ENCODE measurements at regions not wholly inside any gene's neighbourhood (a gene's known extent, or its start where the extent isn't known, plus 50 kb on each side); places are given as distances from the start of the nearest gene placed in this dataset.
A peak's percentile ranks its signal among the peaks of the same experiment; 100 is the strongest.

GRCh38 chr1:37394574-37395464, 79.6 kb upstream of the ZC3H12A start:
- Histone ChIP-seq H3K9me3 (ENCODE audit: control insufficient read depth, insufficient read depth, low read depth, low read length) (no peaks in the 10 kb centered on the region), H3K27ac (ENCODE audit: extremely low read depth, low read depth, low read length) (no peak overlapping the region), H3K36me3 (ENCODE audit: control insufficient read depth in 2 of 2, insufficient read depth in 1 of 2, low read length in 2 of 2) (no peaks in the 10 kb centered on the region), H3K4me3 (ENCODE audit: low read depth, low read length) (no peak overlapping the region), H3K4me1 (ENCODE audit: control insufficient read depth, insufficient read depth, low read length) (no peaks in the 10 kb centered on the region)
- POLR2A ChIA-PET: no interaction called here
- peak; percentile 84 for TF ChIP-seq ZNF335 (tag by site-specific recombination; conservative IDR thresholded peaks at IDR 0.05)
- peak; percentile 61 for TF ChIP-seq CTCF (tag by site-specific recombination; IDR thresholded peaks at IDR 0.05)
- no peak for TF ChIP-seq ZNF140 (tag by site-specific recombination; IDR thresholded peaks at IDR 0.05)
- TF ChIP-seq ZNF707 (tag by site-specific recombination; IDR thresholded peaks at IDR 0.05): no peak
- TF ChIP-seq ZNF639 (tag by site-specific recombination; IDR thresholded peaks at IDR 0.05): no peak
- TF ChIP-seq SCRT2 (tag by site-specific recombination; IDR thresholded peaks at IDR 0.05): peak; percentile 86
- CTCF ChIA-PET: no interaction called here

- H3K36me3 ChIP-seq (ENCODE audit: control insufficient read depth in 2 of 2, insufficient read depth in 1 of 2, low read length in 2 of 2): no peaks in the 10 kb centered on the region
- no peak overlapping the region for H3K4me3 ChIP-seq (ENCODE audit: low read depth, low read length)
- no peak overlapping the region for H3K27ac ChIP-seq (ENCODE audit: extremely low read depth, low read depth, low read length)
- no peaks in the 10 kb centered on the region for H3K4me1 ChIP-seq (ENCODE audit: control insufficient read depth, insufficient read depth, low read length)
- POLR2A ChIA-PET: no interaction called here
- CTCF ChIA-PET: no interaction called here
- TF ChIP-seq ZNF555 (tag by site-specific recombination; conservative IDR thresholded peaks at IDR 0.05): no peak
- TF ChIP-seq ZNF10 (tag by site-specific recombination; IDR thresholded peaks at IDR 0.05): no peak
- H3K9me3 ChIP-seq (ENCODE audit: control insufficient read depth, insufficient read depth, low read depth, low read length): no peaks in the 10 kb centered on the region
Measured at GRCh38 chr1:37398096-37398495, 76.3 kb upstream of the ZC3H12A start.

GRCh38 chr1:37399205-37399604, 75.2 kb upstream of the ZC3H12A start:
- TF ChIP-seq ZBTB6 (tag by site-specific recombination; IDR thresholded peaks at IDR 0.05) (peak; percentile 62; the same call in 1 of the 2 replicates), ZNF510 (tag by site-specific recombination; IDR thresholded peaks at IDR 0.05; ENCODE audit: insufficient replicate concordance) (no peak), ZIC2 (tag by site-specific recombination; IDR thresholded peaks at IDR 0.05) (peak; percentile 80)
- H3K27ac ChIP-seq (ENCODE audit: extremely low read depth, low read depth, low read length): no peak overlapping the region
- ChIA-PET CTCF (interaction anchor here (0.6 to 0.8 kb wide), 2 partner anchors 9 to 36 kb away, joined by 3 to 4 read pairs; no protein-coding TSS in a partner anchor), POLR2A (interaction anchor here (0.6 kb wide), 1 partner anchor 1344 kb away, joined by 3 read pairs; no protein-coding TSS in a partner anchor)
- H3K9me3 ChIP-seq (ENCODE audit: control insufficient read depth, insufficient read depth, low read depth, low read length): no peaks in the 10 kb centered on the region
- H3K36me3 ChIP-seq (ENCODE audit: control insufficient read depth in 2 of 2, insufficient read depth in 1 of 2, low read length in 2 of 2): no peaks in the 10 kb centered on the region
- H3K4me1 ChIP-seq (ENCODE audit: control insufficient read depth, insufficient read depth, low read length): no peaks in the 10 kb centered on the region
- H3K4me3 ChIP-seq (ENCODE audit: low read depth, low read length): no peak overlapping the region

- ChIA-PET POLR2A (no interaction called here), CTCF (interaction anchor here (0.6 kb wide), 1 partner anchor 9 kb away, joined by 4 read pairs; no protein-coding TSS in a partner anchor)
- H3K36me3 ChIP-seq (ENCODE audit: control insufficient read depth in 2 of 2, insufficient read depth in 1 of 2, low read length in 2 of 2): no peaks in the 10 kb centered on the region
- H3K9me3 ChIP-seq (ENCODE audit: control insufficient read depth, insufficient read depth, low read depth, low read length): no peaks in the 10 kb centered on the region
- no peak overlapping the region for H3K4me3 ChIP-seq (ENCODE audit: low read depth, low read length)
- no peak overlapping the region for H3K27ac ChIP-seq (ENCODE audit: extremely low read depth, low read depth, low read length)
- H3K4me1 ChIP-seq (ENCODE audit: control insufficient read depth, insufficient read depth, low read length): no peaks in the 10 kb centered on the region
- TF ChIP-seq ZNF585B (tag by site-specific recombination; IDR thresholded peaks at IDR 0.05) (no peak), ZIC2 (tag by site-specific recombination; IDR thresholded peaks at IDR 0.05) (no peak), ZNF416 (tag by site-specific recombination; IDR thresholded peaks at IDR 0.05) (no peak), OSR2 (tag by site-specific recombination; IDR thresholded peaks at IDR 0.05) (no peak), ZNF398 (tag by site-specific recombination; IDR thresholded peaks at IDR 0.05) (no peak), ZNF121 (tag by site-specific recombination; IDR thresholded peaks at IDR 0.05) (no peak), BCL11B (tag by site-specific recombination; IDR thresholded peaks at IDR 0.05; ENCODE audit: low read depth) (no peak), SETDB1 (IDR thresholded peaks at IDR 0.05; ENCODE audit: insufficient read length, low read length) (no peak), ZFP41 (tag by site-specific recombination; IDR thresholded peaks at IDR 0.05; ENCODE audit: borderline replicate concordance) (no peak)
Measured at GRCh38 chr1:37399830-37400464, 74.4 kb upstream of the ZC3H12A start.

Data from HEK293 (cell line).